ENCODE measurements at regions not wholly inside any gene's neighbourhood (a gene's known extent, or its start where the extent isn't known, plus 50 kb on each side); places are given as distances from the start of the nearest gene placed in this dataset.
"Not testable (repeated sequence)": the region's sequence is repeated elsewhere in the genome, so short reads cannot be mapped to it uniquely, and the experiment has no call there.

DNA sequence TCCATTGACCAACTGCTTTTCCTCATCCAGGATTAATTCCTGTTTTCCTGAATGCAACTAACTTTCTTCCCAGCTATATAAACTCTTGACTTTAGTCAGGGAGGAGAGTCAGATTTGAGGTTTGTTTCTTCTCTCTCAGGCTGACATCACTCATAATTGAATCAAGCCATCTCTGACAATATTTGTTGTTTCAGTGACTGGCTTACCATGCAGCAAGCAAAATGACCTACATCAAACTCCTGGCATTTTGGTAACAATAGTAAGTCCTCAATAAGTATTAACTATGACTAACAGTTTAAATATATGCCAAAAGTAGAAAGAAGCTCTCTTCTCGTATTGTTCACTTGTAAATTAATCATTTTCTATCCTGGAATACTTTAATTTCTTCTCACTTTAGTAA, 625.7 kb upstream of the KCND2 start:
- Histone ChIP-seq H3K9me3 (ENCODE audit: control insufficient read depth in 2 of 2, insufficient read depth in 1 of 2, low read depth in 1 of 2, low read length in 1 of 2) (peaks cover 0 to 3% of the 10 kb centered on the region in 2 donors), H3K27me3 (ENCODE audit: control insufficient read depth in 3 of 3, insufficient read depth in 3 of 3, low read length in 3 of 3) (no peaks in the 10 kb centered on the region), H3K4me1 (ENCODE audit: control insufficient read depth in 3 of 3, insufficient read depth in 2 of 3, low read depth in 1 of 3, low read length in 2 of 3) (no peaks in the 10 kb centered on the region), H3K4me3 (ENCODE audit: low read depth in 1 of 3, low read length in 3 of 3) (no peak overlapping the region), H3K36me3 (ENCODE audit: control insufficient read depth in 3 of 3, insufficient read depth in 2 of 3, low read depth in 1 of 3, low read length in 3 of 3) (no peaks in the 10 kb centered on the region), H3K27ac (ENCODE audit: low read depth in 1 of 3, low read length in 2 of 3) (no peak overlapping the region)
- FAIRE-seq (no peak), DNase-seq (no peak)
- WGBS, 3 donors, result 47 to 67% (median 58%) methylated on average over 1 of the region's 1 CpG

DNA sequence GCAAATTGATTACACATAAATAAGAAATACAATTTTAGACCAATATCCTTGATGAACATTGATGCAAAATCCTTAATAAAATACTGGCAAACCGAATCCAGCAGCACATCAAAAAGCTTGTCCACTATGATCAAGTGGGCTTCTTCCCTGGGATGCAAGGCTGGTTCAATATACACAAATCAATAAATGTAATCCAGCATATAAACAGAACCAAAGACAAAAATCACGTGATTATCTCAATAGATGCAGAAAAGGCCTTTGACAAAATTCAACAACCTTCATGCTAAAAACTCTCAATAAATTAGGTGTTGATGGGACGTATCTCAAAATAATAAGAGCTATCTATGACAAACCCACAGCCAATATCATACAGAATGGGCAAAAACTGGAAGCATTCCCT, 624.2 kb upstream of the KCND2 start:
- not testable (repeated sequence) for H3K36me3 ChIP-seq (ENCODE audit: control insufficient read depth in 3 of 3, insufficient read depth in 2 of 3, low read depth in 1 of 3, low read length in 3 of 3); H3K9me3 ChIP-seq (ENCODE audit: control insufficient read depth in 2 of 2, insufficient read depth in 1 of 2, low read depth in 1 of 2, low read length in 1 of 2); H3K4me3 ChIP-seq (ENCODE audit: low read depth in 1 of 3, low read length in 3 of 3); H3K27me3 ChIP-seq (ENCODE audit: control insufficient read depth in 3 of 3, insufficient read depth in 3 of 3, low read length in 3 of 3); FAIRE-seq; DNase-seq; H3K4me1 ChIP-seq (ENCODE audit: control insufficient read depth in 3 of 3, insufficient read depth in 2 of 3, low read depth in 1 of 3, low read length in 2 of 3); H3K27ac ChIP-seq (ENCODE audit: low read depth in 1 of 3, low read length in 2 of 3)
- 51 to 69% (median 56%) methylated on average over 3 of the region's 3 CpGs for WGBS, 3 donors

DNA sequence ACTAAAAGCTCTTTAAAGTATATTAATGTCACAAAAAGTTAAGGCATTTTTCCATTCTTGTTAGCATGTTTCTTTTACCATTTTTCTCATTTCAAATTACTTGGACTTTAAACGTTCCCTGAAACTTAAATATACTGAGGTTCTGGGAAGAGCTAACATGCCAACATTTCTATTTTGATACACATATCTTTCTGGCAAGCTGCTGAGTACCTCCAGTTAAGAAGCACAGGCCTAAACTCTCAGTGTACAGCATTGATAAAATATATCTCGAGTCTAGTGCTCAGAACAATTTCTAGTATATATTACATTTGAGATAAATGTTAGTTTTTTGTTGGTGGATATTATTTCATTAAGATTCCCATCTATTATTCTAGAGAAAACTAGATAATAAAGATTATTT, 612.9 kb upstream of the KCND2 start:
- FAIRE-seq (no peak), DNase-seq (no peak)
- no peak overlapping the region for H3K4me3 ChIP-seq (ENCODE audit: low read depth in 1 of 3, low read length in 3 of 3)
- no peaks in the 10 kb centered on the region for H3K36me3 ChIP-seq (ENCODE audit: control insufficient read depth in 3 of 3, insufficient read depth in 2 of 3, low read depth in 1 of 3, low read length in 3 of 3)
- H3K9me3 ChIP-seq (ENCODE audit: control insufficient read depth in 2 of 2, insufficient read depth in 1 of 2, low read depth in 1 of 2, low read length in 1 of 2), result no peaks in the 10 kb centered on the region
- H3K4me1 ChIP-seq (ENCODE audit: control insufficient read depth in 3 of 3, insufficient read depth in 2 of 3, low read depth in 1 of 3, low read length in 2 of 3), result no peaks in the 10 kb centered on the region
- no peak overlapping the region for H3K27ac ChIP-seq (ENCODE audit: low read depth in 1 of 3, low read length in 2 of 3)
- 61 to 69% (median 64%) methylated on average over 2 of the region's 2 CpGs for WGBS, 3 donors
- no peaks in the 10 kb centered on the region for H3K27me3 ChIP-seq (ENCODE audit: control insufficient read depth in 3 of 3, insufficient read depth in 3 of 3, low read length in 3 of 3)

DNA sequence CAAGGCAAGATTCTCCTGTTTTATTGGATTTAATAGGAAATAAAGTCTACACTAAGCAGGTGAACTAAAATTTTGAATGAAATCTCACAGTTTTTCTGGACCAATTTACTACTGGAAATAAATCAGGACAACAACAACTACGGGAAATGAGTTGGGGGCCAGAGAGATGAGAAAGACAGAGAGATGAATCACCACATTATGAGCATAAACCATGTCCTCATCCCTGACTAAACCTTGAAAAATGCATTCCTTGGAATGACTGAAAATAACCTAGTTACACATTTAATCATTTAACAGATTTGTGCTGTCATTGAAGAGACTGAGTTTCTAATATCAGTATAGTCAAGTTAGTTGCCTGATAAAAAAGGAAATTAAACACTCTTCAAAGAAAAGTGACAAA, 608.4 kb upstream of the KCND2 start:
- Histone ChIP-seq H3K27me3 (ENCODE audit: control insufficient read depth in 3 of 3, insufficient read depth in 3 of 3, low read length in 3 of 3) (no peaks in the 10 kb centered on the region), H3K27ac (ENCODE audit: low read depth in 1 of 3, low read length in 2 of 3) (no peak overlapping the region), H3K9me3 (ENCODE audit: control insufficient read depth in 2 of 2, insufficient read depth in 1 of 2, low read depth in 1 of 2, low read length in 1 of 2) (no peaks in the 10 kb centered on the region), H3K4me1 (ENCODE audit: control insufficient read depth in 3 of 3, insufficient read depth in 2 of 3, low read depth in 1 of 3, low read length in 2 of 3) (no peaks in the 10 kb centered on the region), H3K36me3 (ENCODE audit: control insufficient read depth in 3 of 3, insufficient read depth in 2 of 3, low read depth in 1 of 3, low read length in 3 of 3) (no peaks in the 10 kb centered on the region), H3K4me3 (ENCODE audit: low read depth in 1 of 3, low read length in 3 of 3) (no peak overlapping the region)
- 34 to 75% (median 50%) methylated on average over 1 of the region's 1 CpG for WGBS, 3 donors
- no peak for FAIRE-seq
- DNase-seq, result no peak

DNA sequence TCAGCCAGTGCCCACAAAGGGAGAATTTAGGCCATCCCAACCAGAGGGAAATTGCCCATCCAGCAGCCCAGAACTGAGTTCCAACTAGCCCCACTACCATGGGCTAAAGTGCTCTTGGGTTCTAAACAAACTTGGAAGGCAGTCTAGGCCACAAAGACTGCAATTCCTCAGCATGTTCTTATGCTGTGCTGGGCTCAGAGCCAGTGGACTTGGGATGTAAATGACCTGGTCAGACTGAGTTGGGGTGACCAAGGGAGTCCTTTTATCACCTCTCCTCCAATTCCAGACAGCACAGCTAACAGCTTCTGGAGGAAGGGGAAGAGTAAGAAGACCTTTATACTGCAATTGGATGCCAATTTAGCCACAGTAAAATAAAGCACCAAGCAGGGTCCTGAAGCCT, 607.2 kb upstream of the KCND2 start:
- no peak overlapping the region for H3K4me3 ChIP-seq (ENCODE audit: low read depth in 1 of 3, low read length in 3 of 3)
- DNase-seq, result no peak
- no peaks in the 10 kb centered on the region for H3K4me1 ChIP-seq (ENCODE audit: control insufficient read depth in 3 of 3, insufficient read depth in 2 of 3, low read depth in 1 of 3, low read length in 2 of 3)
- H3K27me3 ChIP-seq (ENCODE audit: control insufficient read depth in 3 of 3, insufficient read depth in 3 of 3, low read length in 3 of 3), result no peaks in the 10 kb centered on the region
- FAIRE-seq, result no peak
- no peaks in the 10 kb centered on the region for H3K9me3 ChIP-seq (ENCODE audit: control insufficient read depth in 2 of 2, insufficient read depth in 1 of 2, low read depth in 1 of 2, low read length in 1 of 2)
- no peak overlapping the region for H3K27ac ChIP-seq (ENCODE audit: low read depth in 1 of 3, low read length in 2 of 3)
- no peaks in the 10 kb centered on the region for H3K36me3 ChIP-seq (ENCODE audit: control insufficient read depth in 3 of 3, insufficient read depth in 2 of 3, low read depth in 1 of 3, low read length in 3 of 3)

DNA sequence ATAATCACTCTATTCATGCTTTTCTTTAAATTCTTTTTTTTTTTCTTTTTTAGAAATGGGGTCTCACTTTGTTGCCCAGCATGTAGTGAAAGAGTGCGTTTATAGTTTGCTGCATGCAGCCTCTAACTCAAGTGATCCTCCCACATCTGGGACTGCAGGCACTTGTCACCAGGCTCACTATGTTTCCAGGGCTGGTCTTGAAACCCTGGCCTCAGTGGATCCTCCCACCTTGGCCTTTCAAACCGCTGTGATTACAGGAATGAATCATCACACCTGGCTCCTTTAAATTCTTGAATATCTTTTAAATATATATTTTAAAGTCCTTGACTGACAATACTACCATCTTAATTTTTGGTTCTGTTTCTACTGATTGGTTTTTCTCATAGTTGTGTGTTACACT, 591.6 kb upstream of the KCND2 start:
- H3K36me3 ChIP-seq (ENCODE audit: control insufficient read depth in 3 of 3, insufficient read depth in 2 of 3, low read depth in 1 of 3, low read length in 3 of 3), result no peaks in the 10 kb centered on the region
- H3K4me1 ChIP-seq (ENCODE audit: control insufficient read depth in 3 of 3, insufficient read depth in 2 of 3, low read depth in 1 of 3, low read length in 2 of 3), result no peaks in the 10 kb centered on the region
- FAIRE-seq, result no peak
- no peaks in the 10 kb centered on the region for H3K9me3 ChIP-seq (ENCODE audit: control insufficient read depth in 2 of 2, insufficient read depth in 1 of 2, low read depth in 1 of 2, low read length in 1 of 2)
- H3K4me3 ChIP-seq (ENCODE audit: low read depth in 1 of 3, low read length in 3 of 3), result no peak overlapping the region
- no peak for DNase-seq
- no peak overlapping the region for H3K27ac ChIP-seq (ENCODE audit: low read depth in 1 of 3, low read length in 2 of 3)
- WGBS, 3 donors, result 54 to 70% (median 60%) methylated on average over 2 of the region's 2 CpGs
- H3K27me3 ChIP-seq (ENCODE audit: control insufficient read depth in 3 of 3, insufficient read depth in 3 of 3, low read length in 3 of 3), result no peaks in the 10 kb centered on the region

DNA sequence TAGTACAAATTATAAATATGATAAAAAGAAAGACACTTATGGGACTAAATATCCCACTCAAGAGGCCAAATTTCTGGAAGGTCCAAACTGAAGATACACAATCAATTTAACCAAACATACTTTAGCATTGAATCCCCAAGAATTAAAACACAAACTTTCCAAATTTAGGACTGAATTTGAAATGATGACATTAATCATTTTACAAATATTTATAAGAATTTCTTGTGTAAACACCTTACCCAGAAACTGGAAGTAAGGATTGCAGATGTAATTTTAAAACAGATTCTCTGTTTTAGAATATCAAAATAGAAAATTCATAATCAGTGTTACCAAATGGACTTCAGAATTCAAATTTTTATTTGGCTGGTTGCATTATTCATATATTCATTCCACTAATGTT, 588.2 kb upstream of the KCND2 start:
- DNase-seq, result no peak

DNA sequence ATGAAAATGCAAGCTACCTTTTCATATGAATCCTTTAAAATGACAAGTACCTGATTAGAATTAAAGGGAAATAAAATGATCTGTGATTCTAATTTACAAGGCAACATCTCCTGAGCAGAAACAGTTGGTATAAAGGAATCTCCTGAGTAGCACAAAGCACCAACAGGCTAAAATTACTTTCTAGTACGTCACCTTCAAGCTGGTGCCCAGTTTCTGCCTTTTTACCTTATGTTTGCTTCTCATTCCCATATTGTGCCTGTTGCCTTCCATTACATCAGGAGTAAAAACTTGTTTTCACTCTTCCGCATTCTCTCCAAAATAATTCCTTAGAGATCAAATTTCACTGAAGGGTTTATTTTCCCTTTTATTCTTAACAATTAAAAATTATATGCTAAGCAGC, 587.1 kb upstream of the KCND2 start:
- H3K9me3 ChIP-seq (ENCODE audit: control insufficient read depth in 2 of 2, insufficient read depth in 1 of 2, low read depth in 1 of 2, low read length in 1 of 2), result no peaks in the 10 kb centered on the region
- H3K27ac ChIP-seq (ENCODE audit: low read depth in 1 of 3, low read length in 2 of 3), result no peak overlapping the region
- no peaks in the 10 kb centered on the region for H3K27me3 ChIP-seq (ENCODE audit: control insufficient read depth in 3 of 3, insufficient read depth in 3 of 3, low read length in 3 of 3)
- DNase-seq (no peak), FAIRE-seq (no peak)
- no peaks in the 10 kb centered on the region for H3K36me3 ChIP-seq (ENCODE audit: control insufficient read depth in 3 of 3, insufficient read depth in 2 of 3, low read depth in 1 of 3, low read length in 3 of 3)
- no peaks in the 10 kb centered on the region for H3K4me1 ChIP-seq (ENCODE audit: control insufficient read depth in 3 of 3, insufficient read depth in 2 of 3, low read depth in 1 of 3, low read length in 2 of 3)
- WGBS, 3 donors, result 54 to 72% (median 55%) methylated on average over 2 of the region's 2 CpGs
- H3K4me3 ChIP-seq (ENCODE audit: low read depth in 1 of 3, low read length in 3 of 3), result no peak overlapping the region

More for the DNA sequence above, 588.2 kb upstream of the KCND2 start:
- no peak for FAIRE-seq
- H3K9me3 ChIP-seq (ENCODE audit: control insufficient read depth in 2 of 2, insufficient read depth in 1 of 2, low read depth in 1 of 2, low read length in 1 of 2), result no peaks in the 10 kb centered on the region
- H3K36me3 ChIP-seq (ENCODE audit: control insufficient read depth in 3 of 3, insufficient read depth in 2 of 3, low read depth in 1 of 3, low read length in 3 of 3), result no peaks in the 10 kb centered on the region
- H3K4me1 ChIP-seq (ENCODE audit: control insufficient read depth in 3 of 3, insufficient read depth in 2 of 3, low read depth in 1 of 3, low read length in 2 of 3), result no peaks in the 10 kb centered on the region
- no peak overlapping the region for H3K27ac ChIP-seq (ENCODE audit: low read depth in 1 of 3, low read length in 2 of 3)
- H3K27me3 ChIP-seq (ENCODE audit: control insufficient read depth in 3 of 3, insufficient read depth in 3 of 3, low read length in 3 of 3), result no peaks in the 10 kb centered on the region
- no peak overlapping the region for H3K4me3 ChIP-seq (ENCODE audit: low read depth in 1 of 3, low read length in 3 of 3)

DNA sequence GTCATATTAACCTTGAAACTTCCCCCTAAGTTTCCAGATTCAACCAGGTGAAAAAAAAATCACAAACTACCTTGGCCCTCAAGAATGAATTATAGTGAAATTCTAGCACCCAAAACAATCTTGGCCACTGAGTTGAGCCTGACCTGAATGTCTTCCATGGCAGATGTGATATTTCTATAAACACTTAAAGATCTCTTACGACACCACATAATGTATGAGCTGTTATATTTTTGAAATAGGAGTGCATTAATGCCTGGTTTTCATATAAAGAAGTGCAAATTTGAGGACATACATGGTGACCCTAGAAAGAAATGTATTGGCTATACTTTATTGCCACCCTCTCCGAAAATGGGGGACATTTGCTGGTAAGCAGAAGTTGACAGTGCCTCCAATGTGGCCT, 584.1 kb upstream of the KCND2 start:
- no peak for FAIRE-seq
- Histone ChIP-seq H3K36me3 (ENCODE audit: control insufficient read depth in 3 of 3, insufficient read depth in 2 of 3, low read depth in 1 of 3, low read length in 3 of 3) (no peaks in the 10 kb centered on the region), H3K4me3 (ENCODE audit: low read depth in 1 of 3, low read length in 3 of 3) (no peak overlapping the region), H3K27me3 (ENCODE audit: control insufficient read depth in 3 of 3, insufficient read depth in 3 of 3, low read length in 3 of 3) (no peaks in the 10 kb centered on the region), H3K27ac (ENCODE audit: low read depth in 1 of 3, low read length in 2 of 3) (no peak overlapping the region), H3K4me1 (ENCODE audit: control insufficient read depth in 3 of 3, insufficient read depth in 2 of 3, low read depth in 1 of 3, low read length in 2 of 3) (no peaks in the 10 kb centered on the region), H3K9me3 (ENCODE audit: control insufficient read depth in 2 of 2, insufficient read depth in 1 of 2, low read depth in 1 of 2, low read length in 1 of 2) (no peaks in the 10 kb centered on the region)
- WGBS, 3 donors, result 63 to 74% (median 64%) methylated on average over 2 of the region's 2 CpGs
- DNase-seq, result no peak

All from small intestine (tissue), 7 donors.